Breast epithelium (tissue), 4 donors: ENCODE measurements at regions not wholly inside any gene's neighbourhood (a gene's known extent, or its start where the extent isn't known, plus 50 kb on each side); places are given as distances from the start of the nearest gene placed in this dataset.

Experiments used
- DNase-seq, 2 donors: peaks; one replicate each; pipeline ENCODE4 v3.0.0-alpha.2; 2019; ENCODE audit warnings: low spot score in 2 of 2
- H3K27ac ChIP-seq, 2 donors: fragments of 200-600 bp; sonication (generic) in 1 of 2; one replicate each; pipeline ENCODE4 v1.5.1; 2016 to 2019; ENCODE audit warnings: mild to moderate bottlenecking in 1 of 2
- H3K27me3 ChIP-seq, 2 donors: fragments of 200-600 bp; sonication (generic) in 1 of 2; one replicate each; pipeline versions ENCODE4 v1.5.1 to v1.6.0; 2017 to 2019; ENCODE audit warnings: control low read depth in 1 of 2, mild to moderate bottlenecking in 1 of 2
- H3K36me3 ChIP-seq: fragments of 200-600 bp; one replicate; pipeline ENCODE4 v1.5.1; 2019
- H3K4me1 ChIP-seq, 2 donors: fragments of 200-600 bp; sonication (generic); one replicate each; pipeline ENCODE4 v1.5.1; 2016 to 2019; ENCODE audit warnings: control low read depth in 1 of 2
- H3K4me3 ChIP-seq, 3 donors: fragments of 200-600 bp; sonication (generic); 1 replicate in 2 of 3; 2 replicates in 1 of 3; pipeline ENCODE4 v1.5.1; 2016 to 2019; ENCODE audit warnings: mild to moderate bottlenecking in 3 of 3, moderate library complexity in 2 of 3
- H3K9me3 ChIP-seq, 2 donors: fragments of 200-600 bp; sonication (generic) in 1 of 2; one replicate each; pipeline ENCODE4 v1.5.1; 2016 to 2019; ENCODE audit warnings: control low read depth in 1 of 2
- POLR2A ChIP-seq: fragments of 450-650 bp; IDR thresholded peaks from one replicate; pipeline ENCODE4 v1.6.1; 2016; ENCODE audit warnings: antibody characterized with exemption, mild to moderate bottlenecking, moderate library complexity
- POLR2AphosphoS5 ChIP-seq, 3 donors: sonication (generic); formaldehyde crosslinking; IDR thresholded peaks; one replicate each; pipeline ENCODE4 v1.6.1; 2017; ENCODE audit warnings: antibody characterized with exemption in 3 of 3
- intact Hi-C: fragments of 100-400 bp; cut with DNase I; formaldehyde crosslinking; loops from one replicate; pipeline ENCODE4 v1.15.1; 2023; ENCODE audit warnings: low total_unique reads
- TF ChIP-seq, protein P1 (sequence below), 3 donors: fragments of 450-650 bp; IDR thresholded peaks; one replicate each; pipeline ENCODE4 v1.5.1; 2016 to 2017; ENCODE audit warnings: antibody characterized with exemption in 3 of 3, mild to moderate bottlenecking in 3 of 3, moderate library complexity in 3 of 3

- TF ChIP-seq POLR2AphosphoS5 (IDR thresholded peaks at IDR 0.05) (no peak), POLR2A (no peak)
- TF ChIP-seq, protein P1, sequence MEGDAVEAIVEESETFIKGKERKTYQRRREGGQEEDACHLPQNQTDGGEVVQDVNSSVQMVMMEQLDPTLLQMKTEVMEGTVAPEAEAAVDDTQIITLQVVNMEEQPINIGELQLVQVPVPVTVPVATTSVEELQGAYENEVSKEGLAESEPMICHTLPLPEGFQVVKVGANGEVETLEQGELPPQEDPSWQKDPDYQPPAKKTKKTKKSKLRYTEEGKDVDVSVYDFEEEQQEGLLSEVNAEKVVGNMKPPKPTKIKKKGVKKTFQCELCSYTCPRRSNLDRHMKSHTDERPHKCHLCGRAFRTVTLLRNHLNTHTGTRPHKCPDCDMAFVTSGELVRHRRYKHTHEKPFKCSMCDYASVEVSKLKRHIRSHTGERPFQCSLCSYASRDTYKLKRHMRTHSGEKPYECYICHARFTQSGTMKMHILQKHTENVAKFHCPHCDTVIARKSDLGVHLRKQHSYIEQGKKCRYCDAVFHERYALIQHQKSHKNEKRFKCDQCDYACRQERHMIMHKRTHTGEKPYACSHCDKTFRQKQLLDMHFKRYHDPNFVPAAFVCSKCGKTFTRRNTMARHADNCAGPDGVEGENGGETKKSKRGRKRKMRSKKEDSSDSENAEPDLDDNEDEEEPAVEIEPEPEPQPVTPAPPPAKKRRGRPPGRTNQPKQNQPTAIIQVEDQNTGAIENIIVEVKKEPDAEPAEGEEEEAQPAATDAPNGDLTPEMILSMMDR (IDR thresholded peaks at IDR 0.05) = no peak
- no peaks in the 10 kb centered on the region for H3K9me3 ChIP-seq
- no peaks in the 10 kb centered on the region for H3K36me3 ChIP-seq
- H3K27ac ChIP-seq = no peak overlapping the region
- H3K4me1 ChIP-seq = no peaks in the 10 kb centered on the region
- intact Hi-C loops = no loop called here
- no peak overlapping the region for H3K4me3 ChIP-seq
- DNase-seq = no peak
- no peaks in the 10 kb centered on the region for H3K27me3 ChIP-seq
Measured at GRCh38 chr5:125530833-125531615, 784.6 kb upstream of the ZNF608 start.

DNA sequence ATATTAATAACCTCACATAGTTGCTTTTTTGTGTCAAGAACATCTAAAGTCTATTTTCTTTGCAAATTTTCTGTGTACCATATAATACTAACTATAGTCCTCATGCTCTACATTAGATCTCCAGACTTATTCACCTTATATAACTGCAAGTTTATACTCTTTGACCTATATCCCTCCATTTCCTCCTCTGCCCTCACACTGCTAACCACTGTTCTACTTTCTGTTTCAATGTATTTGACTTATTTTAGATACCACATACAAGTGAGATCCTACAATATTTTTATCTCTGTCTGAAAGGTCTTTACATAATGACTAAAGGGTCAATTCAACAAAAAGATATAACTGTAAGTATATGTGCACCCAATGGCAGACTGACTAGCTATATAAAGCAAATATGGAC is 789.7 kb upstream of the ZNF608 start:
- no peak overlapping the region for H3K4me3 ChIP-seq
- no peaks in the 10 kb centered on the region for H3K4me1 ChIP-seq
- intact Hi-C loops = no loop called here

DNA sequence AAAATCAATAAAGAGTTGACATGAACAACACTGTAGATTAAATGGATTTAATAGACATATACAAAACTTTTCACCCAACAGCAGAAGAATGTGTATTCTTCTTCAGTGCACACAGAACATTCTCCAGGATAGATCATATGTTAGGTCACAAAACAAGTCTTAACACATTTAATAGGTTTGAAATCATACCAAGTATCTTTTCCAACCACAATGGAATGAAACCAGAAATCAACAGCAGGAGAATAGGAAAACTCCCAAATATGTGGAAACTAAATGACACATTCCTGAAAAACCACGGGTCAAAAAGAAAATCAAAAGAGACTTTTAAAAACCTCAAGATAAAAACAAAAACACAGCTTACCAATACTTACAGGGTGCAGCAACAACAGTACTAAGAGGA is 790.1 kb upstream of the ZNF608 start:
- TF ChIP-seq, protein P1 (IDR thresholded peaks at IDR 0.05) = no peak
- TF ChIP-seq POLR2A (no peak), POLR2AphosphoS5 (IDR thresholded peaks at IDR 0.05) (no peak)
- H3K4me1 ChIP-seq = no peaks in the 10 kb centered on the region
- H3K27me3 ChIP-seq = no peaks in the 10 kb centered on the region
- intact Hi-C loops = no loop called here
- H3K4me3 ChIP-seq = no peak overlapping the region
- H3K27ac ChIP-seq = peak overlapping the region; percentile 19 to 26
- H3K36me3 ChIP-seq = no peaks in the 10 kb centered on the region
- peaks cover 10 to 11% of the 10 kb centered on the region in 2 donors for H3K9me3 ChIP-seq
- DNase-seq = no peak

More for the DNA sequence above, 789.7 kb upstream of the ZNF608 start:
- Histone ChIP-seq H3K9me3 (peaks cover 10 to 11% of the 10 kb centered on the region in 2 donors), H3K27me3 (no peaks in the 10 kb centered on the region), H3K36me3 (no peaks in the 10 kb centered on the region), H3K27ac (peak overlapping the region; percentile 19 to 26)
- no peak for DNase-seq
- TF ChIP-seq POLR2AphosphoS5 (IDR thresholded peaks at IDR 0.05) (no peak), POLR2A (no peak)
- TF ChIP-seq, protein P1 (IDR thresholded peaks at IDR 0.05) = no peak

DNA sequence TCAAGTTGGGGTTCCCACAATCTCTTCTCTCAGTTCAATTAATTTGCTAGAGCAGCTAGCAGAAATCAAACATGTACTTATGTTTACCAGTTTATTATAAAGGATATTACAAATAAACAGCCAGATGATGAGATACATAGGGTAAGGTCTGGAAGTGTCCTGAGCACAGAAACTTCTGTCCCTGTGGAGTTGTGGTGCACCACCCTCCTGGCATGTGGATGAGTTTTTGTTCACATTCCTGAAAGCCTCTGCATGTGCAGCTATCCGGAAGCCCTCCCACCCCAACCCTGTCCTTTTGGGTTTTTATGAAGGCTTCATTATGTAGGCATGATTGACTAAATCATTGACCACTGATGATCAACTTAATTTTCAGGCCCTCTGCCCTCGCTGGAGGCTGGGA is 791.2 kb upstream of the ZNF608 start:
- intact Hi-C loops = no loop called here
- Histone ChIP-seq H3K27ac (peak overlapping the region in 1 of 2 donors; percentile 12), H3K4me1 (no peaks in the 10 kb centered on the region), H3K4me3 (no peak overlapping the region), H3K36me3 (no peaks in the 10 kb centered on the region), H3K9me3 (peaks cover 10 to 11% of the 10 kb centered on the region in 2 donors), H3K27me3 (no peaks in the 10 kb centered on the region)
- DNase-seq = no peak
- TF ChIP-seq POLR2AphosphoS5 (IDR thresholded peaks at IDR 0.05) (no peak), POLR2A (no peak)
- TF ChIP-seq, protein P1 (IDR thresholded peaks at IDR 0.05) = no peak

GRCh38 chr5:125538469-125538868 is 792.0 kb upstream of the ZNF608 start:
- no peaks in the 10 kb centered on the region for H3K4me1 ChIP-seq
- intact Hi-C loops = no loop called here
- H3K36me3 ChIP-seq = no peaks in the 10 kb centered on the region
- DNase-seq = no peak
- TF ChIP-seq POLR2A (no peak), POLR2AphosphoS5 (IDR thresholded peaks at IDR 0.05) (no peak)
- TF ChIP-seq, protein P1 (IDR thresholded peaks at IDR 0.05) = no peak
- H3K27ac ChIP-seq = no peak overlapping the region
- H3K27me3 ChIP-seq = no peaks in the 10 kb centered on the region
- no peak overlapping the region for H3K4me3 ChIP-seq
- peaks cover 10 to 11% of the 10 kb centered on the region in 2 donors for H3K9me3 ChIP-seq
